ENCODE measurements at regions not wholly inside any gene's neighbourhood (a gene's known extent, or its start where the extent isn't known, plus 50 kb on each side); places are given as distances from the start of the nearest gene placed in this dataset.

- TF ChIP-seq YY1 (IDR thresholded peaks at IDR 0.05; ENCODE audit: insufficient read depth, insufficient read length) (no peak), ZNF274 (IDR thresholded peaks at IDR 0.05; ENCODE audit: low read depth, low read length) (no peak)
These were observed 212.2 kb upstream of the PRR16 start for GRCh38 chr5:120251898-120252297.
